ENCODE measurements at regions not wholly inside any gene's neighbourhood (a gene's known extent, or its start where the extent isn't known, plus 50 kb on each side); places are given as distances from the start of the nearest gene placed in this dataset.

DNA sequence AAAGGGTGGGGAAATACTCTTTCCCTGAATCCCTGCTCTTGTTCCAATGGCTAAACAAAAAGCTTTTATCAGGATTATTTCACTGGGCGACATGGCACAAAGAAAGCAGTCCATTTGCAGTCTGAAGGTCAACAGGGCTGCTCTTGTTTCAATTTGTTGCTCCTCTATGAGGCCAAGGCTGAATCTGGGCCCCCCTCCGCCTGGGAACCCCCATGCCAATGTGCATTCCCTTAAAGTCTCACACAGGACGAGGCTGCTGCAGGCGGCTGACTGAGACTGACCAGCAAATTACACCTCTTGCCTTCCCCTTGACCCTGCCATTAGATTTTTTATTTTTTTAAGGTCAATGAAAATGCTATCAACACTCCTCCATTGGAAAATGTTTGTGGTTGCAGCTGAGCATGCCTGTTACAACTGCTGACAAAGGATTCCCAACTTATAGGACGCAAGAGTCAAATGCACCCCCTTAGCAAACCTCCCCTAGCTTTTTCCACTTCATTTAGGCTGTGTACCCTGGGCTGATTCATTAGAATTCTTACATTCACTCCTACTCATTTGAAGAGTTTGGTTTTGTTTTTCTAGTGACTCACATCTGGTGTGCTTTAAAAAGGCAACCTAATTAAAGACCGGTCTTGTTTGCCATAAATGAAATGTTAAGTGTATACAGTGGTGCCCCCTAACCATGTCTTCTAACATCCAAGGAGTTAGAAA, 60.8 kb upstream of the ARHGEF3 start:
- peak; percentile 75 to 79 for DNase-seq (ENCODE audit: low read depth in 2 of 2)
- H3K4me3 ChIP-seq (replicated peaks in 1 of 2; ENCODE audit: low read depth in 2 of 2, low read length in 2 of 2): no peak overlapping the region
- TF ChIP-seq, protein P1, sequence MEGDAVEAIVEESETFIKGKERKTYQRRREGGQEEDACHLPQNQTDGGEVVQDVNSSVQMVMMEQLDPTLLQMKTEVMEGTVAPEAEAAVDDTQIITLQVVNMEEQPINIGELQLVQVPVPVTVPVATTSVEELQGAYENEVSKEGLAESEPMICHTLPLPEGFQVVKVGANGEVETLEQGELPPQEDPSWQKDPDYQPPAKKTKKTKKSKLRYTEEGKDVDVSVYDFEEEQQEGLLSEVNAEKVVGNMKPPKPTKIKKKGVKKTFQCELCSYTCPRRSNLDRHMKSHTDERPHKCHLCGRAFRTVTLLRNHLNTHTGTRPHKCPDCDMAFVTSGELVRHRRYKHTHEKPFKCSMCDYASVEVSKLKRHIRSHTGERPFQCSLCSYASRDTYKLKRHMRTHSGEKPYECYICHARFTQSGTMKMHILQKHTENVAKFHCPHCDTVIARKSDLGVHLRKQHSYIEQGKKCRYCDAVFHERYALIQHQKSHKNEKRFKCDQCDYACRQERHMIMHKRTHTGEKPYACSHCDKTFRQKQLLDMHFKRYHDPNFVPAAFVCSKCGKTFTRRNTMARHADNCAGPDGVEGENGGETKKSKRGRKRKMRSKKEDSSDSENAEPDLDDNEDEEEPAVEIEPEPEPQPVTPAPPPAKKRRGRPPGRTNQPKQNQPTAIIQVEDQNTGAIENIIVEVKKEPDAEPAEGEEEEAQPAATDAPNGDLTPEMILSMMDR (IDR thresholded peaks at IDR 0.05; ENCODE audit: low read depth, low read length): no peak

DNA sequence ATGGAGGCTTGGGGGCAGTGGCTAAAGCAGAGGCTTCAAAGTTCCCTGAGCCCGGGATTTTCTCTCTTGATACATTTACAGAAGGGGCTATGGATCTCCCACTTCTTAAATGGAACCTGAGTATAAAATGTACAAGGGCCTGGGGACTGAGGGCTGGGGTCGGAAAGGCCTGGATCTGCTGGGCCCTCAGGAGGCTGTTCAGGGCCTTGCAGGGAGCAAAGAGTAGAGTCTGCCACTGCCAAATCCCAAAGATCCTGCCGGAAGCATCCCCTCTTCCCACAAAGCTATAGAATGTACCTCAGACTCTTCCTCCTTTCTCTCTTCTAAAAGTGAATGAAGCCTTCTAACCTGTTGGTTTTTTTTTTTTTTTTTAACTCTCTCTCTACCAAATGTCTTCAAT, 59.8 kb upstream of the ARHGEF3 start:
- no peak for DNase-seq (ENCODE audit: low read depth in 2 of 2)
- TF ChIP-seq, protein P1 (IDR thresholded peaks at IDR 0.05; ENCODE audit: low read depth, low read length): no peak
- H3K4me3 ChIP-seq (replicated peaks in 1 of 2; ENCODE audit: low read depth in 2 of 2, low read length in 2 of 2): no peak overlapping the region

DNA sequence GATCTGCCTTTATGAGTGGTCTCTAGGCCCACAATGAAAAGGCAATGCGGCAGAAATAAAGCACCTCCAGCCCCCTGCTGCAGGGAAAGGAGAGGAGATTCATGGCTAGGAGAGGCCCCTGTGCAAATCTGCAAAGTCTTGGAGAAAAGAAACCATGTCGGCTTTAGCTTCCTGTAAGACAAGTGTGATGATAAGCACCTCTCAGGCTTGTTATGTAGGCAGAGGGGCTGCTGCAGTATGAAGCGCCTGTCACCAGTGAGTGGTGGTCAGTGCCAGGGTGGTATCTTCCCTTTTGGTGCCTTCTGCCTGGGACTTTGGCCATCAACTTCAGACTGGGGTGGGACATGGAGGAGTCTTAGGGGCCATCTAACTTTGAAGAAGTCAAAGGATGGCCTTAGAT, 59.2 kb upstream of the ARHGEF3 start:
- no peak overlapping the region for H3K4me3 ChIP-seq (replicated peaks in 1 of 2; ENCODE audit: low read depth in 2 of 2, low read length in 2 of 2)
- TF ChIP-seq, protein P1 (IDR thresholded peaks at IDR 0.05; ENCODE audit: low read depth, low read length): no peak
- DNase-seq (ENCODE audit: low read depth in 2 of 2): no peak

DNA sequence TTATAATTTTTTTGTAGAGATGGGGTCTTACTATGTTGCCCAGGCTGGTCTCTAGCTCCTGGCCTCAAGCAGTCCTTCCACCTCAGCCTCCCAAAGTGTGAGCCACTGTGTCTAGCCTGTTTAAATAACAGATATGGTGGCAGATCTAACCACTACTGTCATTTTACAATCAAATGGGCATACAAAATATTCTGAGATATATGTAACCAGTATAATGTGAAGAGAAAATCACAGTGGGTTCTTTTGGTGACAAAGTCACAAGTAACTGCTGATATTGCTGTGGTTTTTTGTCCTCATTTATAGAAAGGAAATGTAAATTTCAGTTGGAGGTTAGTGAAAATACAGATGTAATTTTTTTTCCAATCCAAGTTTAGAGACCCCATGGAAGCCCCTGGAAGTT, 58.6 kb upstream of the ARHGEF3 start:
- H3K4me3 ChIP-seq (replicated peaks in 1 of 2; ENCODE audit: low read depth in 2 of 2, low read length in 2 of 2): no peak overlapping the region
- no peak for DNase-seq (ENCODE audit: low read depth in 2 of 2)
- TF ChIP-seq, protein P1 (IDR thresholded peaks at IDR 0.05; ENCODE audit: low read depth, low read length): no peak

DNA sequence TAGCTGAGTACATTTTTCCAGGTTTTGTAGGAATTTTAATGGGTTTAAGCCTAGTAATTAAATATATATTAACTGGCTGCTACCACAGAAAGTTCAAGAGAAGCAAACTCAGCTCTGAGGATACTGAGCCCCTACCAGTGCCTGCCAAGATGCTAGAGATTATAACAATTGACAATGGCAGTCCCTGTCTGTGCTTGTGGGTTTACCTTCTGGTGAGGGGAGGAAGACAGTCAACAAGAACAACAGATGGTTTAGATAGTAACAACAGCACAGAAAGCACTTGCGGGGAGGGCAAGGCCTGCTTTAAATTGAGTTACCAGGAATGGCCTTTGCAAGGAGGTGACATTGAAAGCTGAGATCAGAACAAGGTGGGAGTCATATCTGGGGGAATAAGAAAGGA, 56.6 kb upstream of the ARHGEF3 start:
- TF ChIP-seq, protein P1 (IDR thresholded peaks at IDR 0.05; ENCODE audit: low read depth, low read length): no peak
- no peak for DNase-seq (ENCODE audit: low read depth in 2 of 2)
- H3K4me3 ChIP-seq (replicated peaks in 1 of 2; ENCODE audit: low read depth in 2 of 2, low read length in 2 of 2): no peak overlapping the region

DNA sequence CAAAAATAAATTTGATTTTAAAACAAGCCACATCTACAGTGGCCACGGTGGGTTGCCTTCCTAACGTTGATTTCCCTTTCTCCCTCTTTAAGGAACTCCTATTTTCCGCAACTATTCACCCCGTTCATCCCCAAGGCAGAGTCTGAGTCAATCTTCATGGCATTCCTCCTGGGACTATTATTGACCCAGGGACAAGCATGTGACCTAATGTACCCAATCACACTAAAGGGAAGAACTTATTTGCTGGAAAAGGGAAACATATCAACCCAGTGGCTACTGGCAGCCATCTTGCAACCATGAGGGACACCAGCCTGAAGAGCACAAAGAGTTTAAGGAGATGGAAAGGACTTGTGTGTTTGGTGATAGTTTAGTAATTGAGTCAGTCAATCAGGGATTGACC, 55.4 kb upstream of the ARHGEF3 start:
- H3K4me3 ChIP-seq (replicated peaks in 1 of 2; ENCODE audit: low read depth in 2 of 2, low read length in 2 of 2): no peak overlapping the region
- peak in 1 of 2 donors; percentile 31 for DNase-seq (ENCODE audit: low read depth in 2 of 2)
- TF ChIP-seq, protein P1 (IDR thresholded peaks at IDR 0.05; ENCODE audit: low read depth, low read length): no peak

DNA sequence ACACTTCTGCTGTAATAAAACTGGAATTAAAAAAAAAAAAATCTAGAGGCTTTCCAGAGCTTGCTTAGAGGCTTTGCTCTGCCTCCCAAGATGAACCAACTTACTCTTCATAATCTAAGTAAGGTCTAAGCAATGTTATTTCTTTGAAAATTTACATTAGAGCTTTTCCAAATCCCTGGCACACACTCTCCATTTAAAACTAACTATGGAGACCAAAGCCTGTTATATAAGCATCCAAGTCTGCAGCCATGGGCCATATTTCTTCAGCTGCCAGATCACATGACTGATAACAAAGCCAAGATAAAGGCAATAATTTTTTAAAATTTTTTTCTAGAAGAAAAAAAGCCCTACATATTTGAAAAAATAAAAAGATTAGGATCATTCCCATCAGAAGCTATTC, 55.0 kb upstream of the ARHGEF3 start:
- DNase-seq (ENCODE audit: low read depth in 2 of 2): peak in 1 of 2 donors; percentile 41
- TF ChIP-seq, protein P1 (IDR thresholded peaks at IDR 0.05; ENCODE audit: low read depth, low read length): no peak
- no peak overlapping the region for H3K4me3 ChIP-seq (replicated peaks in 1 of 2; ENCODE audit: low read depth in 2 of 2, low read length in 2 of 2)

Data from cardiac fibroblast (primary cell).